Activated CD8-positive, alpha-beta memory T cell treated with anti-CD3 and anti-CD28 coated beads, Interleukin-2, amount 10 ng/mL, durations not matched to agents 7 days and 5 days (primary cell): ENCODE measurements at regions not wholly inside any gene's neighbourhood (a gene's known extent, or its start where the extent isn't known, plus 50 kb on each side); places are given as distances from the start of the nearest gene placed in this dataset.

ENCODE experiments used
- ATAC-seq: fragments of 150-1000 bp; cut with Tn5 transposase; one replicate; pipeline ENCODE4 v1.10.0; 2021; ENCODE audit warnings: moderate library complexity
- CTCF ChIA-PET: fragments of 350-600 bp; sonication (Branson Sonifier 250); formaldehyde crosslinking; loops from one replicate; lab custom pipeline; 2021; ENCODE audit warnings: antibody characterized with exemption; lab: Charles Lee
- DNase-seq: peaks from one replicate; pipeline ENCODE4 v3.0.0-alpha.2; 2020
- H3K27ac Mint-ChIP-seq: one replicate; pipeline ENCODE4 v1.8.0; 2021; ENCODE audit warnings: mild to moderate bottlenecking, mixed read lengths
- H3K27me3 Mint-ChIP-seq: one replicate; pipeline ENCODE4 v1.8.0; 2021; ENCODE audit warnings: mixed read lengths
- H3K36me3 Mint-ChIP-seq: one replicate; pipeline ENCODE4 v1.8.0; 2021; ENCODE audit warnings: mild to moderate bottlenecking, mixed read lengths
- H3K4me1 Mint-ChIP-seq: one replicate; pipeline ENCODE4 v1.8.0; 2021; ENCODE audit warnings: mixed read lengths
- H3K4me3 Mint-ChIP-seq: one replicate; pipeline ENCODE4 v1.8.0; 2021; ENCODE audit warnings: mild to moderate bottlenecking, moderate library complexity, mixed read lengths
- H3K9me3 Mint-ChIP-seq: one replicate; pipeline ENCODE4 v1.8.0; 2022; ENCODE audit warnings: low read depth, mixed read lengths

GRCh38 chr14:65892315-65892714 is 479.8 kb downstream of the FUT8 start:
- Mint-ChIP-seq H3K27me3 (no peaks in the 10 kb centered on the region), H3K36me3 (peaks cover 29% of the 10 kb centered on the region), H3K27ac (no peak overlapping the region), H3K4me1 (peaks cover 3% of the 10 kb centered on the region), H3K9me3 (peaks cover 11% of the 10 kb centered on the region), H3K4me3 (no peak overlapping the region)
- DNase-seq (no peak), ATAC-seq (no peak)
- CTCF ChIA-PET, result interaction anchor here (1.4 kb wide), 1 partner anchor 26 kb away, joined by 3 read pairs; no protein-coding TSS in a partner anchor

GRCh38 chr14:65900164-65900563 is 487.6 kb downstream of the FUT8 start:
- no peak overlapping the region for H3K27ac Mint-ChIP-seq
- ATAC-seq, result no peak

GRCh38 chr14:65901595-65901994 is 489.1 kb downstream of the FUT8 start:
- ATAC-seq (no peak), DNase-seq (no peak)
- Mint-ChIP-seq H3K27me3 (peaks cover 3% of the 10 kb centered on the region), H3K4me3 (no peak overlapping the region), H3K36me3 (peaks cover 20% of the 10 kb centered on the region), H3K4me1 (peaks cover 3% of the 10 kb centered on the region), H3K27ac (no peak overlapping the region), H3K9me3 (peaks cover 20% of the 10 kb centered on the region)
- CTCF ChIA-PET, result no interaction called here

More at GRCh38 chr14:65900164-65900563, 487.6 kb downstream of the FUT8 start:
- Mint-ChIP-seq H3K4me1 (peaks cover 3% of the 10 kb centered on the region), H3K27me3 (no peaks in the 10 kb centered on the region), H3K9me3 (peaks cover 22% of the 10 kb centered on the region), H3K36me3 (peaks cover 29% of the 10 kb centered on the region), H3K4me3 (no peak overlapping the region)
- CTCF ChIA-PET, result no interaction called here
- DNase-seq, result no peak

- H3K9me3 Mint-ChIP-seq, result peaks cover 16% of the 10 kb centered on the region
- no peak for ATAC-seq
- no peak for DNase-seq
- peaks cover 3% of the 10 kb centered on the region for H3K27me3 Mint-ChIP-seq
- H3K4me1 Mint-ChIP-seq, result peaks cover 7% of the 10 kb centered on the region
- no peak overlapping the region for H3K27ac Mint-ChIP-seq
- H3K36me3 Mint-ChIP-seq, result peaks cover 16% of the 10 kb centered on the region
- H3K4me3 Mint-ChIP-seq, result no peak overlapping the region
- CTCF ChIA-PET, result interaction anchor here (1.2 kb wide), 1 partner anchor 23 kb away, joined by 4 read pairs; no protein-coding TSS in a partner anchor
These were observed 492.5 kb downstream of the FUT8 start for GRCh38 chr14:65904988-65905387.

- Mint-ChIP-seq H3K4me3 (no peak overlapping the region), H3K27me3 (peaks cover 3% of the 10 kb centered on the region), H3K9me3 (peaks cover 7% of the 10 kb centered on the region), H3K27ac (no peak overlapping the region), H3K36me3 (peaks cover 6% of the 10 kb centered on the region), H3K4me1 (peaks cover 7% of the 10 kb centered on the region)
- CTCF ChIA-PET, result no interaction called here
- ATAC-seq (no peak), DNase-seq (no peak)
These were observed 493.8 kb downstream of the FUT8 start for GRCh38 chr14:65906344-65906743.

GRCh38 chr14:65906948-65907347 is 494.4 kb downstream of the FUT8 start:
- H3K9me3 Mint-ChIP-seq, result peaks cover 4% of the 10 kb centered on the region
- ATAC-seq (no peak), DNase-seq (no peak)
- H3K36me3 Mint-ChIP-seq, result peaks cover 3% of the 10 kb centered on the region
- CTCF ChIA-PET, result no interaction called here
- no peak overlapping the region for H3K27ac Mint-ChIP-seq
- H3K4me3 Mint-ChIP-seq, result no peak overlapping the region
- H3K4me1 Mint-ChIP-seq, result peaks cover 7% of the 10 kb centered on the region
- peaks cover 3% of the 10 kb centered on the region for H3K27me3 Mint-ChIP-seq

GRCh38 chr14:65910108-65910786 is 497.7 kb downstream of the FUT8 start:
- Mint-ChIP-seq H3K36me3 (peaks cover 10% of the 10 kb centered on the region), H3K27me3 (peaks cover 3% of the 10 kb centered on the region), H3K9me3 (peaks cover 2% of the 10 kb centered on the region), H3K4me3 (no peak overlapping the region), H3K27ac (no peak overlapping the region), H3K4me1 (peaks cover 13% of the 10 kb centered on the region)
- DNase-seq (no peak), ATAC-seq (no peak)
- CTCF ChIA-PET, result interaction anchor here (1.0 kb wide), 1 partner anchor 25 kb away, joined by 3 read pairs; no protein-coding TSS in a partner anchor

GRCh38 chr14:65915125-65915524 is 502.6 kb downstream of the FUT8 start:
- DNase-seq, result no peak
- Mint-ChIP-seq H3K27ac (no peak overlapping the region), H3K4me1 (peaks cover 17% of the 10 kb centered on the region), H3K27me3 (no peaks in the 10 kb centered on the region), H3K9me3 (peaks cover 2% of the 10 kb centered on the region), H3K36me3 (peaks cover 23% of the 10 kb centered on the region), H3K4me3 (no peak overlapping the region)
- ATAC-seq, result peak; percentile 87
- CTCF ChIA-PET, result interaction anchor here (1.0 to 1.1 kb wide), 2 partner anchors 14 to 43 kb away, joined by 3 to 4 read pairs; no protein-coding TSS in a partner anchor

GRCh38 chr14:65916055-65916454 is 503.5 kb downstream of the FUT8 start:
- H3K9me3 Mint-ChIP-seq, result peaks cover 2% of the 10 kb centered on the region
- CTCF ChIA-PET, result interaction anchor here (1.0 to 2.0 kb wide), 4 partner anchors 10 to 752 kb away, joined by 3 to 4 read pairs (median 4); no protein-coding TSS in a partner anchor
- H3K36me3 Mint-ChIP-seq, result peaks cover 23% of the 10 kb centered on the region
- no peak overlapping the region for H3K27ac Mint-ChIP-seq
- DNase-seq (no peak), ATAC-seq (no peak)
- H3K4me1 Mint-ChIP-seq, result peaks cover 17% of the 10 kb centered on the region
- no peak overlapping the region for H3K4me3 Mint-ChIP-seq
- peaks cover 7% of the 10 kb centered on the region for H3K27me3 Mint-ChIP-seq

GRCh38 chr14:65920996-65921395 is 508.5 kb downstream of the FUT8 start:
- Mint-ChIP-seq H3K27ac (no peak overlapping the region), H3K4me3 (no peak overlapping the region), H3K27me3 (peaks cover 7% of the 10 kb centered on the region), H3K36me3 (peaks cover 26% of the 10 kb centered on the region), H3K9me3 (no peaks in the 10 kb centered on the region), H3K4me1 (peaks cover 26% of the 10 kb centered on the region)
- DNase-seq (no peak), ATAC-seq (no peak)
- CTCF ChIA-PET, result no interaction called here

- CTCF ChIA-PET, result interaction anchor here (0.7 kb wide), 1 partner anchor 38 kb away, joined by 3 read pairs; no protein-coding TSS in a partner anchor
- H3K36me3 Mint-ChIP-seq, result peaks cover 22% of the 10 kb centered on the region
These were observed 509.6 kb downstream of the FUT8 start for GRCh38 chr14:65922142-65922541.

GRCh38 chr14:65926504-65926903 is 514.0 kb downstream of the FUT8 start:
- H3K4me3 Mint-ChIP-seq, result no peak overlapping the region
- H3K36me3 Mint-ChIP-seq, result peaks cover 29% of the 10 kb centered on the region
- H3K27me3 Mint-ChIP-seq, result no peaks in the 10 kb centered on the region
- peaks cover 63% of the 10 kb centered on the region for H3K4me1 Mint-ChIP-seq
- CTCF ChIA-PET, result interaction anchor here (1.8 to 8.8 kb wide), 4 partner anchors 23 to 102 kb away, joined by 8 to 62 read pairs (median 10); no protein-coding TSS in a partner anchor
- ATAC-seq (no peak), DNase-seq (no peak)
- H3K27ac Mint-ChIP-seq, result peak overlapping the region; percentile 94
- no peaks in the 10 kb centered on the region for H3K9me3 Mint-ChIP-seq

More at GRCh38 chr14:65922142-65922541, 509.6 kb downstream of the FUT8 start:
- Mint-ChIP-seq H3K27ac (no peak overlapping the region), H3K4me1 (peaks cover 32% of the 10 kb centered on the region), H3K9me3 (no peaks in the 10 kb centered on the region), H3K4me3 (no peak overlapping the region), H3K27me3 (peaks cover 7% of the 10 kb centered on the region)
- DNase-seq, result no peak
- no peak for ATAC-seq

GRCh38 chr14:65926935-65927700 is 514.6 kb downstream of the FUT8 start:
- peaks cover 62% of the 10 kb centered on the region for H3K4me1 Mint-ChIP-seq
- peaks cover 34% of the 10 kb centered on the region for H3K36me3 Mint-ChIP-seq
- H3K27ac Mint-ChIP-seq, result peak overlapping the region; percentile 94
- peak; percentile 65 for DNase-seq
- ATAC-seq, result peak; percentile 43
- H3K27me3 Mint-ChIP-seq, result no peaks in the 10 kb centered on the region
- peak overlapping the region; percentile 27 for H3K4me3 Mint-ChIP-seq
- no peaks in the 10 kb centered on the region for H3K9me3 Mint-ChIP-seq
- CTCF ChIA-PET, result interaction anchor here (0.8 to 8.8 kb wide), 13 partner anchors 11 to 515 kb away, joined by 3 to 62 read pairs (median 5); partner anchors contain the start of gene FUT8
